ENCODE measurements at regions not wholly inside any gene's neighbourhood (a gene's known extent, or its start where the extent isn't known, plus 50 kb on each side); places are given as distances from the start of the nearest gene placed in this dataset.
A peak's percentile ranks its signal among the peaks of the same experiment; 100 is the strongest.

- H3K4me1 Mint-ChIP-seq: peaks cover 84% of the 10 kb centered on the region
Observed at GRCh38 chr11:128311742-128312719, 275.3 kb downstream of the ETS1 start.

GRCh38 chr11:128310676-128311445 is 276.5 kb downstream of the ETS1 start:
- POLR2A ChIA-PET: no interaction called here
- peak overlapping the region; percentile 11 for H3K4me3 Mint-ChIP-seq
- CTCF ChIA-PET: interaction anchor here (1.7 kb wide), 1 partner anchor 12 kb away, joined by 4 read pairs; no protein-coding TSS in a partner anchor

More at GRCh38 chr11:128311742-128312719, 275.3 kb downstream of the ETS1 start:
- Mint-ChIP-seq H3K27me3 (no peaks in the 10 kb centered on the region), H3K9me3 (ENCODE audit: low read depth) (peaks cover 34% of the 10 kb centered on the region), H3K4me3 (no peak overlapping the region), H3K27ac (peak overlapping the region; percentile 88), H3K36me3 (ENCODE audit: low read depth) (peaks cover 47% of the 10 kb centered on the region)
- DNase-seq (no peak), ATAC-seq (peak; percentile 89)
- CTCF ChIA-PET: interaction anchor here (1.3 to 1.7 kb wide), 3 partner anchors 10 to 30 kb away, joined by 4 to 6 read pairs (median 4); no protein-coding TSS in a partner anchor
- POLR2A ChIA-PET: interaction anchor here (1.0 to 1.3 kb wide), 3 partner anchors 12 to 159 kb away, joined by 3 to 7 read pairs (median 3); no protein-coding TSS in a partner anchor
- intact Hi-C loops (cut with DNase I, micrococcal nuclease): loop anchor here in 1 of 2 experiments (1.0 kb wide), 1 partner anchor 8 kb away; no protein-coding TSS in a partner anchor

GRCh38 chr11:128310005-128310404 is 277.4 kb downstream of the ETS1 start:
- Mint-ChIP-seq H3K4me1 (peaks cover 80% of the 10 kb centered on the region), H3K4me3 (no peak overlapping the region), H3K27me3 (no peaks in the 10 kb centered on the region), H3K9me3 (ENCODE audit: low read depth) (peaks cover 19% of the 10 kb centered on the region), H3K36me3 (ENCODE audit: low read depth) (peaks cover 32% of the 10 kb centered on the region), H3K27ac (peak overlapping the region; percentile 88)
- ChIA-PET CTCF (interaction anchor here (0.7 to 0.8 kb wide), 2 partner anchors 9 to 20 kb away, joined by 3 to 4 read pairs; no protein-coding TSS in a partner anchor), POLR2A (no interaction called here)
- no peak for DNase-seq
- intact Hi-C loops (cut with DNase I, micrococcal nuclease): no loop called here
- no peak for ATAC-seq

More at GRCh38 chr11:128310676-128311445, 276.5 kb downstream of the ETS1 start:
- Mint-ChIP-seq H3K4me1 (peaks cover 78% of the 10 kb centered on the region), H3K27ac (peak overlapping the region; percentile 88), H3K27me3 (no peaks in the 10 kb centered on the region), H3K36me3 (ENCODE audit: low read depth) (peaks cover 36% of the 10 kb centered on the region), H3K9me3 (ENCODE audit: low read depth) (peaks cover 26% of the 10 kb centered on the region)
- ATAC-seq: peak; percentile 38
- DNase-seq: peak; percentile 50
- intact Hi-C loops (cut with DNase I, micrococcal nuclease): no loop called here

- CTCF ChIA-PET: interaction anchor here (0.6 to 2.6 kb wide), 4 partner anchors 8 to 12 kb away, joined by 3 to 7 read pairs (median 3); no protein-coding TSS in a partner anchor
- H3K4me1 Mint-ChIP-seq: peaks cover 85% of the 10 kb centered on the region
- H3K9me3 Mint-ChIP-seq (ENCODE audit: low read depth): peaks cover 11% of the 10 kb centered on the region
- intact Hi-C loops (cut with DNase I, micrococcal nuclease): no loop called here
- H3K27ac Mint-ChIP-seq: no peak overlapping the region
- POLR2A ChIA-PET: no interaction called here
- no peak for ATAC-seq
- H3K36me3 Mint-ChIP-seq (ENCODE audit: low read depth): peaks cover 26% of the 10 kb centered on the region
- H3K27me3 Mint-ChIP-seq: no peaks in the 10 kb centered on the region
- H3K4me3 Mint-ChIP-seq: no peak overlapping the region
- no peak for DNase-seq
Observed at GRCh38 chr11:128308794-128309193, 278.6 kb downstream of the ETS1 start.

GRCh38 chr11:128305588-128305987 is 281.8 kb downstream of the ETS1 start:
- CTCF ChIA-PET: interaction anchor here (0.6 to 2.4 kb wide), 6 partner anchors 12 to 316 kb away, joined by 3 to 12 read pairs (median 3); no protein-coding TSS in a partner anchor
- POLR2A ChIA-PET: interaction anchor here (0.6 to 1.4 kb wide), 5 partner anchors 17 to 525 kb away, joined by 3 to 5 read pairs (median 5); no protein-coding TSS in a partner anchor
- ATAC-seq: no peak
- intact Hi-C loops (cut with DNase I, micrococcal nuclease): loop anchor here in 1 of 2 experiments (1.0 kb wide), 1 partner anchor 9 kb away; no protein-coding TSS in a partner anchor
- Mint-ChIP-seq H3K27ac (peak overlapping the region; percentile 95), H3K4me1 (peaks cover 83% of the 10 kb centered on the region), H3K4me3 (peak overlapping the region; percentile 9), H3K36me3 (ENCODE audit: low read depth) (peaks cover 23% of the 10 kb centered on the region), H3K27me3 (no peaks in the 10 kb centered on the region), H3K9me3 (ENCODE audit: low read depth) (peaks cover 2% of the 10 kb centered on the region)
- no peak for DNase-seq

- DNase-seq (no peak), ATAC-seq (peak; percentile 16)
- Mint-ChIP-seq H3K27me3 (no peaks in the 10 kb centered on the region), H3K4me1 (peaks cover 82% of the 10 kb centered on the region), H3K9me3 (ENCODE audit: low read depth) (peaks cover 2% of the 10 kb centered on the region), H3K27ac (peak overlapping the region; percentile 95), H3K4me3 (peak overlapping the region; percentile 9), H3K36me3 (ENCODE audit: low read depth) (peaks cover 27% of the 10 kb centered on the region)
- intact Hi-C loops (cut with DNase I, micrococcal nuclease): loop anchor here (1.0 kb wide), 2 partner anchors 7 to 9 kb away; no protein-coding TSS in a partner anchor
- POLR2A ChIA-PET: interaction anchor here (0.5 to 1.4 kb wide), 6 partner anchors 18 to 540 kb away, joined by 3 to 5 read pairs (median 4); no protein-coding TSS in a partner anchor
- CTCF ChIA-PET: interaction anchor here (0.6 to 2.4 kb wide), 10 partner anchors 13 to 316 kb away, joined by 3 to 12 read pairs (median 3); no protein-coding TSS in a partner anchor
Observed at GRCh38 chr11:128304666-128305485, 282.5 kb downstream of the ETS1 start.

- DNase-seq (no peak), ATAC-seq (no peak)
- ChIA-PET POLR2A (interaction anchor here (1.4 kb wide), 2 partner anchors 20 to 21 kb away, joined by 5 read pairs; no protein-coding TSS in a partner anchor), CTCF (interaction anchor here (0.7 to 2.4 kb wide), 5 partner anchors 15 to 207 kb away, joined by 3 to 12 read pairs (median 3); no protein-coding TSS in a partner anchor)
- intact Hi-C loops (cut with DNase I, micrococcal nuclease): loop anchor here in 1 of 2 experiments (1.0 kb wide), 1 partner anchor 8 kb away; no protein-coding TSS in a partner anchor
- Mint-ChIP-seq H3K9me3 (ENCODE audit: low read depth) (peaks cover 2% of the 10 kb centered on the region), H3K4me3 (peak overlapping the region; percentile 1), H3K27me3 (no peaks in the 10 kb centered on the region), H3K27ac (peak overlapping the region; percentile 95), H3K36me3 (ENCODE audit: low read depth) (peaks cover 30% of the 10 kb centered on the region), H3K4me1 (peaks cover 82% of the 10 kb centered on the region)
Observed at GRCh38 chr11:128304116-128304515, 283.2 kb downstream of the ETS1 start.

GRCh38 chr11:128303383-128303782 is 284.0 kb downstream of the ETS1 start:
- no peak for ATAC-seq
- Mint-ChIP-seq H3K27me3 (no peaks in the 10 kb centered on the region), H3K4me3 (peak overlapping the region; percentile 20), H3K27ac (peak overlapping the region; percentile 95), H3K36me3 (ENCODE audit: low read depth) (peaks cover 29% of the 10 kb centered on the region), H3K4me1 (peaks cover 83% of the 10 kb centered on the region), H3K9me3 (ENCODE audit: low read depth) (peaks cover 2% of the 10 kb centered on the region)
- POLR2A ChIA-PET: interaction anchor here (0.6 to 2.0 kb wide), 5 partner anchors 15 to 188 kb away, joined by 3 to 6 read pairs (median 5); no protein-coding TSS in a partner anchor
- CTCF ChIA-PET: interaction anchor here (1.1 to 5.7 kb wide), 7 partner anchors 12 to 249 kb away, joined by 3 to 56 read pairs (median 7); no protein-coding TSS in a partner anchor
- no peak for DNase-seq
- intact Hi-C loops (cut with DNase I, micrococcal nuclease): no loop called here

- peaks cover 2% of the 10 kb centered on the region for H3K9me3 Mint-ChIP-seq (ENCODE audit: low read depth)
- peak overlapping the region; percentile 80 for H3K4me3 Mint-ChIP-seq
- POLR2A ChIA-PET: interaction anchor here (0.6 to 2.0 kb wide), 10 partner anchors 13 to 189 kb away, joined by 3 to 10 read pairs (median 5); no protein-coding TSS in a partner anchor
- CTCF ChIA-PET: interaction anchor here (1.0 to 5.7 kb wide), 14 partner anchors 11 to 330 kb away, joined by 3 to 56 read pairs (median 5); no protein-coding TSS in a partner anchor
- intact Hi-C loops (cut with DNase I, micrococcal nuclease): loop anchor here (1.0 kb wide), 5 partner anchors 12 to 170 kb away; no protein-coding TSS in a partner anchor
- H3K36me3 Mint-ChIP-seq (ENCODE audit: low read depth): peaks cover 25% of the 10 kb centered on the region
- DNase-seq: peak; percentile 76
- peak; percentile 88 for ATAC-seq
- H3K27ac Mint-ChIP-seq: peak overlapping the region; percentile 95
- no peaks in the 10 kb centered on the region for H3K27me3 Mint-ChIP-seq
- peaks cover 84% of the 10 kb centered on the region for H3K4me1 Mint-ChIP-seq
Observed at GRCh38 chr11:128302425-128303186, 284.8 kb downstream of the ETS1 start.
